ENCODE measurements at regions not wholly inside any gene's neighbourhood (a gene's known extent, or its start where the extent isn't known, plus 50 kb on each side); places are given as distances from the start of the nearest gene placed in this dataset.

- Histone ChIP-seq H3K4me1 (ENCODE audit: control insufficient read depth, insufficient read depth, low read length) (no peaks in the 10 kb centered on the region), H3K9ac (ENCODE audit: low read depth, low read length) (no peak overlapping the region), H3K4me3 (ENCODE audit: low read length) (no peak overlapping the region), H3K4me2 (ENCODE audit: low read length) (no peak overlapping the region), H3K36me3 (ENCODE audit: insufficient read depth, low read length) (no peaks in the 10 kb centered on the region), H3K9me3 (replicated peaks; ENCODE audit: low read length) (no peaks in the 10 kb centered on the region), H3K27me3 (ENCODE audit: control insufficient read depth, insufficient read depth, low read length) (no peaks in the 10 kb centered on the region)
Measured at GRCh38 chr6:141313986-141314385, 818.7 kb upstream of the GJE1 start.

- Histone ChIP-seq H3K9ac (ENCODE audit: low read depth, low read length) (no peak overlapping the region), H3K36me3 (ENCODE audit: insufficient read depth, low read length) (no peaks in the 10 kb centered on the region)
Measured at GRCh38 chr6:141309295-141309694, 823.4 kb upstream of the GJE1 start.

DNA sequence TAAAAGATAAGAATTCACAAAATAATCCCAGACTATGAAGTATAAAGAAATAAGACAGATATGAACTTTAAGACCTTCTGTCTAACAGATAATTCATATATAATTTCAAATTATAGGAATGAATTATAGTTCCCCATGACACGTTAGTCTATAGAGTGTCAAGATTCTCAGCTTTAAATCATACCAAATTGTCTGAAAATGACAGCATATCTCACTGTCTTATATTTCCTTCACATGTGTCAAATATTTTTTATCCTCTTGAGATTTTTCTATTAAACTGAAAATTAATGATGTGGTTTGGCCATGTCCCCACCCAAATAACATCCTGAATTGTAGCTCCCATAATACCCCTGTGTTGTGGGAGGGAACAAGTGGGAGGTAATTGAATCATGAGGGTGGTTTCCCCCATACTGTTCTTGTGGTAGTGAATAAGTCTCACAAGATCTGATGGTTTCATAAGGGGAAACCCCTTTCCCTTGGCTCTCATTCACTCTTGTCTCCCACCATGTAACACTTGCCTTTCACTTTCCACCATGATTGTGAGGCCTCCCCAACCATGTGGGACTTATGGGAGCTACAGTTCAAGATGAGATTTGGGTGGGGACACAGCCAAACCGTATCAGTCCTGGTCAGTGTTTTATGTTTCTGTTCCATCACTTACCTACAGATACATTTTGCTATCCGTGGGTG is 825.3 kb upstream of the GJE1 start:
- H3K9me3 ChIP-seq (replicated peaks; ENCODE audit: low read length) = no peaks in the 10 kb centered on the region
- no peak overlapping the region for H3K9ac ChIP-seq (ENCODE audit: low read depth, low read length)
- H3K4me2 ChIP-seq (ENCODE audit: low read length) = no peak overlapping the region
- no peaks in the 10 kb centered on the region for H3K36me3 ChIP-seq (ENCODE audit: insufficient read depth, low read length)
- H3K27me3 ChIP-seq (ENCODE audit: control insufficient read depth, insufficient read depth, low read length) = no peaks in the 10 kb centered on the region
- H3K4me3 ChIP-seq (ENCODE audit: low read length) = no peak overlapping the region
- no peaks in the 10 kb centered on the region for H3K4me1 ChIP-seq (ENCODE audit: control insufficient read depth, insufficient read depth, low read length)

More at GRCh38 chr6:141309295-141309694, 823.4 kb upstream of the GJE1 start:
- no peak overlapping the region for H3K4me3 ChIP-seq (ENCODE audit: low read length)
- H3K4me2 ChIP-seq (ENCODE audit: low read length) = no peak overlapping the region
- no peaks in the 10 kb centered on the region for H3K27me3 ChIP-seq (ENCODE audit: control insufficient read depth, insufficient read depth, low read length)
- H3K4me1 ChIP-seq (ENCODE audit: control insufficient read depth, insufficient read depth, low read length) = no peaks in the 10 kb centered on the region
- no peaks in the 10 kb centered on the region for H3K9me3 ChIP-seq (replicated peaks; ENCODE audit: low read length)

- no peak overlapping the region for H3K9ac ChIP-seq (ENCODE audit: low read depth, low read length)
- H3K27me3 ChIP-seq (ENCODE audit: control insufficient read depth, insufficient read depth, low read length) = no peaks in the 10 kb centered on the region
- H3K4me2 ChIP-seq (ENCODE audit: low read length) = no peak overlapping the region
- no peak overlapping the region for H3K4me3 ChIP-seq (ENCODE audit: low read length)
- peaks cover 9% of the 10 kb centered on the region for H3K4me1 ChIP-seq (ENCODE audit: control insufficient read depth, insufficient read depth, low read length)
- H3K9me3 ChIP-seq (replicated peaks; ENCODE audit: low read length) = no peaks in the 10 kb centered on the region
- H3K36me3 ChIP-seq (ENCODE audit: insufficient read depth, low read length) = no peaks in the 10 kb centered on the region
Measured at GRCh38 chr6:141303907-141304306, 828.8 kb upstream of the GJE1 start.

DNA sequence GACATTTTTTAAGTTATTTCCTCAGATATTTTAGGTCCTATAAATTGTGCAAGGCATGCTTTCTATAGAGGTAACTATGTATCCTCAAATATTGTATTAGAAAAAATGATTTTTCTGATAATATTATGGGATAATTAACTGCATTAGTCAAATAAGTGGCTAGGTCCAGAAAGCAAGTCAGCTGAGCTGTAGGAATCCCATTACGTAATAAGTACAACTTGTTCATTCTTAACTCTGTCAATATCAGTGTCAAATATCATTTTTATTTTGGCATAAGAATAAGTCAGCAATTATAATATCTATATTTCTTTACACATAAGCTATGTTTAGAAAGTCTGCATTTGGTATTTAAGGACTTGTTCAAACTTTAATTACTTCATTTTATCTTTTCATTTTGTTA is 830.9 kb upstream of the GJE1 start:
- H3K4me1 ChIP-seq (ENCODE audit: control insufficient read depth, insufficient read depth, low read length) = peaks cover 9% of the 10 kb centered on the region

GRCh38 chr6:141290941-141291721 is 841.6 kb upstream of the GJE1 start:
- H3K4me2 ChIP-seq (ENCODE audit: low read length) = no peak overlapping the region
- H3K4me1 ChIP-seq (ENCODE audit: control insufficient read depth, insufficient read depth, low read length) = peaks cover 4% of the 10 kb centered on the region
- H3K4me3 ChIP-seq (ENCODE audit: low read length) = no peak overlapping the region
- no peaks in the 10 kb centered on the region for H3K36me3 ChIP-seq (ENCODE audit: insufficient read depth, low read length)
- no peak overlapping the region for H3K9ac ChIP-seq (ENCODE audit: low read depth, low read length)
- no peaks in the 10 kb centered on the region for H3K9me3 ChIP-seq (replicated peaks; ENCODE audit: low read length)
- no peaks in the 10 kb centered on the region for H3K27me3 ChIP-seq (ENCODE audit: control insufficient read depth, insufficient read depth, low read length)

More for the DNA sequence above, 830.9 kb upstream of the GJE1 start:
- Histone ChIP-seq H3K4me2 (ENCODE audit: low read length) (no peak overlapping the region), H3K9me3 (replicated peaks; ENCODE audit: low read length) (no peaks in the 10 kb centered on the region), H3K9ac (ENCODE audit: low read depth, low read length) (no peak overlapping the region), H3K4me3 (ENCODE audit: low read length) (no peak overlapping the region), H3K27me3 (ENCODE audit: control insufficient read depth, insufficient read depth, low read length) (no peaks in the 10 kb centered on the region), H3K36me3 (ENCODE audit: insufficient read depth, low read length) (no peaks in the 10 kb centered on the region)

- H3K4me2 ChIP-seq (ENCODE audit: low read length) = no peak overlapping the region
- H3K4me3 ChIP-seq (ENCODE audit: low read length) = no peak overlapping the region
- H3K27me3 ChIP-seq (ENCODE audit: control insufficient read depth, insufficient read depth, low read length) = no peaks in the 10 kb centered on the region
- no peaks in the 10 kb centered on the region for H3K36me3 ChIP-seq (ENCODE audit: insufficient read depth, low read length)
- H3K9me3 ChIP-seq (replicated peaks; ENCODE audit: low read length) = no peaks in the 10 kb centered on the region
- H3K9ac ChIP-seq (ENCODE audit: low read depth, low read length) = no peak overlapping the region
- H3K4me1 ChIP-seq (ENCODE audit: control insufficient read depth, insufficient read depth, low read length) = peaks cover 4% of the 10 kb centered on the region
Measured at GRCh38 chr6:141288947-141289346, 843.8 kb upstream of the GJE1 start.

DNA sequence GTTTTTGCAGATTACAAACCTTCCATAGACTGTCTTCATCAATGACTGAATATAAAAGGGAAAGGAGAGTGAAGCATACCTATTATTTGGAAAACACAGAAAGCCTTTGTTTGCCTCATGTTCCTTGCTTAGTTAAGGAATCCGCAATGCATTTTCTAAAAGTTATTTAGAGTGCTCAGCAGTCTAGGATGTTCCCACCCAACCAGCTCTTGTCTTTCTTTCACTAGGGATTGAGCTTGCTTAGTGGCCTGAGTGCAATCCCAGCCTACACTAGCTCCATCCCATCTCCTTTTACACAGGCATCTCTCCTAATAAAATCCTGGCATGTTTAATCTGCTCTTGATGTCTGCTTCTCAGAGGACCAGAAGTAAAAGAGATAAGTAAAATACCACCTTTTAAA is 850.5 kb upstream of the GJE1 start:
- no peaks in the 10 kb centered on the region for H3K36me3 ChIP-seq (ENCODE audit: insufficient read depth, low read length)
- H3K9me3 ChIP-seq (replicated peaks; ENCODE audit: low read length) = no peaks in the 10 kb centered on the region
- no peak overlapping the region for H3K9ac ChIP-seq (ENCODE audit: low read depth, low read length)
- H3K27me3 ChIP-seq (ENCODE audit: control insufficient read depth, insufficient read depth, low read length) = no peaks in the 10 kb centered on the region
- no peaks in the 10 kb centered on the region for H3K4me1 ChIP-seq (ENCODE audit: control insufficient read depth, insufficient read depth, low read length)
- H3K4me3 ChIP-seq (ENCODE audit: low read length) = no peak overlapping the region
- H3K4me2 ChIP-seq (ENCODE audit: low read length) = no peak overlapping the region

DNA sequence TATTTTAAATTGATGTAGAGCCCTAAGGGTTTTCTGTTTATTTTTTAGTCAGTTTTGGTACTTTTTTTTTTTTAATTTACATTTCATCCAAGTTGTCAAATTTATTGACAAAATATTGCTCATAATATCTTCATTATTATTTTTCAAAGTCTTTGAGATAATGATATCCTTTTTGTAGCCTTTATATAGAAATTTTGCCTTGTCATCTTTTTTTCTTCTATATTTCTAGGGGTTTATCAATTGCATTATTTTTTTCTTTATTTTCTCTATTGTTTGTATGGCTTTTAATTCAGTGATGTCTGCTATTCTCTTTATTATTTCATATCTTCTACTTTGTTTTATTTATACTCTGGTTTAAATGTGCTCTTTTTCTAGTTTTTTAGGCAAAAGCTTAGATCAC is 863.0 kb upstream of the GJE1 start:
- Histone ChIP-seq H3K9me3 (replicated peaks; ENCODE audit: low read length) (no peaks in the 10 kb centered on the region), H3K9ac (ENCODE audit: low read depth, low read length) (no peak overlapping the region), H3K4me2 (ENCODE audit: low read length) (no peak overlapping the region), H3K4me1 (ENCODE audit: control insufficient read depth, insufficient read depth, low read length) (peaks cover 5% of the 10 kb centered on the region), H3K36me3 (ENCODE audit: insufficient read depth, low read length) (no peaks in the 10 kb centered on the region), H3K4me3 (ENCODE audit: low read length) (no peak overlapping the region), H3K27me3 (ENCODE audit: control insufficient read depth, insufficient read depth, low read length) (no peaks in the 10 kb centered on the region)

DNA sequence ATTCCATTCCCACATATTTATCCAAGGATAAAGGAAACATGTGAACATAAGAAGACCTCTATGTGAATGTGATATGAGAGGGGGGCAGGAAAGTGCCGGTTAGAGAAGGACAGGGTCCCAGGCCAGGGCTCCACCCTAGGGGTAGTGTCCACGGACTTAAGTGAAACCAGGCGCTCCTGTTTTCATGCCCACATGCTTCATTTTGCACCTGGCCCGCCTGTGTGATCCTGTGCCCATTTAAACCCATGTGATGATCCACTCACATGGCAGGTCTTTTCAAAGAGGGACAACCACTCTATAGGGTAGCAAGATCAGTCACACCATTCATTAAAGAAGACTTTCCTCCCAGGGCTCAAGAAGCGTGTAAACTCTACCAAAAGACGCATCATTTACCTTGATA is 865.3 kb upstream of the GJE1 start:
- no peaks in the 10 kb centered on the region for H3K27me3 ChIP-seq (ENCODE audit: control insufficient read depth, insufficient read depth, low read length)
- H3K36me3 ChIP-seq (ENCODE audit: insufficient read depth, low read length) = no peaks in the 10 kb centered on the region
- H3K9ac ChIP-seq (ENCODE audit: low read depth, low read length) = no peak overlapping the region
- peaks cover 5% of the 10 kb centered on the region for H3K4me1 ChIP-seq (ENCODE audit: control insufficient read depth, insufficient read depth, low read length)
- H3K4me3 ChIP-seq (ENCODE audit: low read length) = no peak overlapping the region
- H3K4me2 ChIP-seq (ENCODE audit: low read length) = no peak overlapping the region
- H3K9me3 ChIP-seq (replicated peaks; ENCODE audit: low read length) = no peaks in the 10 kb centered on the region

GRCh38 chr6:141265756-141266623 is 866.7 kb upstream of the GJE1 start:
- H3K4me1 ChIP-seq (ENCODE audit: control insufficient read depth, insufficient read depth, low read length) = peaks cover 5% of the 10 kb centered on the region
- H3K9ac ChIP-seq (ENCODE audit: low read depth, low read length) = peak overlapping the region; percentile 79
- H3K36me3 ChIP-seq (ENCODE audit: insufficient read depth, low read length) = no peaks in the 10 kb centered on the region
- H3K27me3 ChIP-seq (ENCODE audit: control insufficient read depth, insufficient read depth, low read length) = no peaks in the 10 kb centered on the region
- H3K4me3 ChIP-seq (ENCODE audit: low read length) = peak overlapping the region; percentile 64
- H3K4me2 ChIP-seq (ENCODE audit: low read length) = peak overlapping the region; percentile 83
- H3K9me3 ChIP-seq (replicated peaks; ENCODE audit: low read length) = no peaks in the 10 kb centered on the region

Data from skeletal muscle satellite cell (primary cell).